K562 (cell line): ENCODE measurements at regions not wholly inside any gene's neighbourhood (a gene's known extent, or its start where the extent isn't known, plus 50 kb on each side); places are given as distances from the start of the nearest gene placed in this dataset.

ENCODE experiments used
- ATAC-seq: fragments of 200-7000 bp; cut with Tn5 transposase; 3 replicates; pipeline ENCODE4 v1.9.1; 2020; ENCODE audit warnings: moderate library complexity
- BruUV-seq: library from RNA; stranded (reverse); fragments of 400-500 nt; replicated peaks from 2 replicates; lab custom pipeline; 2021; lab: Mats Ljungman, UMichigan
- CTCF ChIA-PET: fragments of 300-600 bp; formaldehyde crosslinking; extraction: SDS; loops from one replicate; lab custom pipeline; 2021; ENCODE audit warnings: low intra/inter-chr PET ratio; lab: Yijun Ruan, JAX
- POLR2A ChIA-PET: fragments of 300-600, 350-650 bp; sonication (Branson Sonifier 250); formaldehyde crosslinking; extraction: SDS; loops from one replicate; lab custom pipeline; 2021; ENCODE audit warnings: antibody characterized with exemption, inconsistent platforms; lab: Yijun Ruan, JAX
- DNase-seq, 4 experiments: peaks; one replicate each; pipeline versions ENCODE4 v3.0.0 to v3.0.0-alpha.2; 2011 to 2018; ENCODE audit warnings: low spot score in 3 of 4, mixed read lengths in 3 of 4; ENCODE audit errors: extremely low read depth in 1 of 4
- FAIRE-seq: peaks from 2 replicates; lab custom pipeline; 2011; peaks lifted over from hg19 to GRCh38; lab: Jason Lieb, UNC
- H2AFZ ChIP-seq: 2 replicates; pipeline ENCODE4 v1.6.0; 2011; ENCODE audit warnings: low read depth, low read length, control low read depth, inconsistent platforms
- H3K27ac ChIP-seq: fragments of 200-600 bp; 3 replicates; pipeline ENCODE4 v1.8.0; 2011; ENCODE audit warnings: low read depth, mild to moderate bottlenecking, control low read depth, inconsistent platforms, low read length, moderate library complexity, mixed read lengths; ENCODE audit errors: extremely low read depth
- H3K27me3 ChIP-seq, 2 experiments: fragments of 300-600 bp in 1 of 2; 2 replicates in 1 of 2; 3 replicates in 1 of 2; pipeline versions ENCODE4 v1.6.0 to v1.8.0; 2011; ENCODE audit warnings: inconsistent platforms in 2 of 2, low read length in 2 of 2, mild to moderate bottlenecking in 1 of 2, mixed read lengths in 1 of 2, moderate library complexity in 1 of 2; ENCODE audit not compliant: control insufficient read depth in 2 of 2, insufficient read depth in 2 of 2
- H3K36me3 ChIP-seq: fragments of 300-600 bp; 3 replicates; pipeline ENCODE4 v1.8.0; 2011; ENCODE audit warnings: mild to moderate bottlenecking, low read length, inconsistent platforms; ENCODE audit not compliant: control insufficient read depth, insufficient read depth
- H3K4me1 ChIP-seq, 2 experiments: fragments of 200-600 bp in 1 of 2; replicated peaks in 1 of 2; 2 replicates in 1 of 2; 3 replicates in 1 of 2; pipeline versions ENCODE4 v1.5.1 to v1.8.0; 2011; ENCODE audit warnings: inconsistent platforms in 2 of 2, low read length in 2 of 2, mild to moderate bottlenecking in 1 of 2, mixed read lengths in 1 of 2, moderate library complexity in 1 of 2; ENCODE audit not compliant: control insufficient read depth in 2 of 2, insufficient read depth in 2 of 2
- H3K4me2 ChIP-seq: 2 replicates; pipeline ENCODE4 v1.6.1; 2011; ENCODE audit warnings: low read length, control low read depth, inconsistent platforms, mixed read lengths; ENCODE audit not compliant: insufficient read depth
- H3K4me3 ChIP-seq: fragments of 200-600 bp; sonication (generic), shearing (Covaris generic); 2 replicates; pipeline ENCODE4 v1.5.1; 2016; ENCODE audit warnings: control low read depth, inconsistent platforms
- H3K79me2 ChIP-seq: fragments of 200-600 bp; 3 replicates; pipeline ENCODE4 v1.8.0; 2011; ENCODE audit warnings: low read length, inconsistent platforms; ENCODE audit not compliant: control insufficient read depth, insufficient read depth
- H3K9ac ChIP-seq, 2 experiments: 2 replicates each; pipeline versions ENCODE4 v1.6.0 to v1.6.1; 2011; ENCODE audit warnings: low read depth in 2 of 2, low read length in 2 of 2, control low read depth in 1 of 2, inconsistent platforms in 1 of 2, mild to moderate bottlenecking in 1 of 2, mixed read lengths in 1 of 2; ENCODE audit not compliant: insufficient read depth in 1 of 2
- H3K9me1 ChIP-seq: one replicate; pipeline ENCODE4 v1.6.0; 2011; ENCODE audit warnings: inconsistent platforms, mild to moderate bottlenecking, low read length, moderate library complexity; ENCODE audit not compliant: control insufficient read depth, insufficient read depth
- H3K9me3 ChIP-seq: replicated peaks from 2 replicates; pipeline ENCODE4 v1.5.1; 2011; ENCODE audit warnings: low read depth, low read length, inconsistent platforms; ENCODE audit not compliant: control insufficient read depth, insufficient read depth
- H4K20me1 ChIP-seq: replicated peaks from 2 replicates; pipeline ENCODE4 v1.6.1; 2011; ENCODE audit warnings: low read length, inconsistent platforms, mixed read lengths; ENCODE audit not compliant: control insufficient read depth, insufficient read depth
- CBX3 ChIP-seq, 2 experiments: IDR thresholded peaks; 1 replicate in 1 of 2; 2 replicates in 1 of 2; pipeline ENCODE4 v1.6.1; 2012; ENCODE audit warnings: inconsistent platforms in 2 of 2, low read length in 2 of 2, borderline replicate concordance in 1 of 2, control low read depth in 1 of 2
- FOXA1 ChIP-seq: fragments of 450-650 bp; IDR thresholded peaks from 2 replicates; pipeline ENCODE4 v1.6.1; 2016; ENCODE audit warnings: mild to moderate bottlenecking, borderline replicate concordance
- HIVEP1 ChIP-seq: fragments of 250-450 bp; sonication (Bioruptor Pico); IDR thresholded peaks from 2 replicates; pipeline ENCODE4 v1.4.0; 2020; ENCODE audit warnings: mild to moderate bottlenecking
- HSF4 ChIP-seq: fragments of 250-450 bp; sonication (Bioruptor Pico); IDR thresholded peaks from 2 replicates; pipeline ENCODE4 v2.1.2; 2022; ENCODE audit warnings: mild to moderate bottlenecking, moderate library complexity, borderline replicate concordance
- KLF16 ChIP-seq: IDR thresholded peaks from 2 replicates; pipeline ENCODE4 v1.6.1; 2016; ENCODE audit warnings: antibody characterized with exemption
- MYC ChIP-seq, 2 experiments: fragments of 250-450 bp in 1 of 2; sonication (Bioruptor Pico) in 1 of 2; IDR thresholded peaks; 2 replicates each; pipeline versions ENCODE4 v1.5.1 to v1.6.1; 2012 to 2021; ENCODE audit warnings: low read depth in 2 of 2, borderline replicate concordance in 1 of 2, improper control_type of control experiment in 1 of 2, low read length in 1 of 2, mild to moderate bottlenecking in 1 of 2, moderate library complexity in 1 of 2
- NR1H2 ChIP-seq: sonication (generic); formaldehyde crosslinking; IDR thresholded peaks from 2 replicates; pipeline ENCODE4 v1.4.0; 2020; ENCODE audit warnings: mild to moderate bottlenecking, missing genetic modification reagents
- PPARD ChIP-seq: fragments of 250-450 bp; sonication (Bioruptor Pico); IDR thresholded peaks from 2 replicates; pipeline ENCODE4 v1.8.0; 2022; ENCODE audit warnings: inconsistent platforms, mild to moderate bottlenecking, moderate library complexity
- PYGO2 ChIP-seq: fragments of 450-650 bp; IDR thresholded peaks from 2 replicates; pipeline ENCODE4 v1.6.1; 2016; ENCODE audit warnings: mild to moderate bottlenecking, missing genetic modification characterization, moderate library complexity, missing compliant biosample characterization
- RBBP5 ChIP-seq: fragments of 200-600 bp; sonication (generic); IDR thresholded peaks from 2 replicates; pipeline ENCODE4 v1.6.1; 2012; ENCODE audit warnings: borderline replicate concordance, mild to moderate bottlenecking, low read length, control low read depth, inconsistent platforms; ENCODE audit not compliant: insufficient read depth, poor library complexity, severe bottlenecking
- TCFL5 ChIP-seq: fragments of 250-450 bp; sonication (Bioruptor Pico); conservative IDR thresholded peaks from 2 replicates; pipeline ENCODE4 v1.6.1; 2021; ENCODE audit warnings: mild to moderate bottlenecking, moderate library complexity, matching md5 sums
- TRIM28 ChIP-seq: fragments of 450-650 bp; IDR thresholded peaks from 2 replicates; pipeline ENCODE4 v1.6.1; 2017
- ZNF23 ChIP-seq: fragments of 250-450 bp; sonication (Bioruptor Pico); IDR thresholded peaks from 2 replicates; pipeline ENCODE4 v1.4.0; 2020; ENCODE audit warnings: mild to moderate bottlenecking
- ZNF583 ChIP-seq: fragments of 250-450 bp; sonication (Bioruptor Pico); IDR thresholded peaks from 2 replicates; pipeline ENCODE4 v1.4.0; 2020
- WGBS: fragments of 100-300 bp; shearing (Covaris generic); methylation state at CpG from one replicate; pipeline ENCODE4 v1.1.6; 2016; ENCODE audit warnings: low coverage, mixed read lengths; ENCODE audit not compliant: insufficient coverage; ENCODE audit errors: missing lambda C conversion rate; 5-methylcytosine and 5-hydroxymethylcytosine counted together
- in situ Hi-C: fragments of 300-500 bp; cut with MboI; formaldehyde crosslinking; loops from 4 replicates; pipeline ENCODE4 v1.15.0; 2018; ENCODE audit warnings: inconsistent platforms, mixed read lengths
- intact Hi-C: fragments of 100-400 bp; cut with micrococcal nuclease; formaldehyde crosslinking; loops from 2 replicates; pipeline ENCODE4 v1.14.2; 2022
- TF ChIP-seq, protein P1 (sequence below): fragments of 450-650 bp; formaldehyde crosslinking; IDR thresholded peaks from 2 replicates; pipeline ENCODE4 v1.4.0; 2020; ENCODE audit warnings: mild to moderate bottlenecking
- TF ChIP-seq, protein P2 (sequence below): sonication (generic); formaldehyde crosslinking; IDR thresholded peaks from 2 replicates; pipeline ENCODE4 v1.5.0; 2020; ENCODE audit warnings: missing genetic modification reagents
- TF ChIP-seq, protein P3 (sequence below): fragments of 250-450 bp; sonication (Bioruptor Pico); IDR thresholded peaks from 2 replicates; pipeline ENCODE4 v1.4.0; 2020; ENCODE audit warnings: mild to moderate bottlenecking, moderate library complexity

DNA sequence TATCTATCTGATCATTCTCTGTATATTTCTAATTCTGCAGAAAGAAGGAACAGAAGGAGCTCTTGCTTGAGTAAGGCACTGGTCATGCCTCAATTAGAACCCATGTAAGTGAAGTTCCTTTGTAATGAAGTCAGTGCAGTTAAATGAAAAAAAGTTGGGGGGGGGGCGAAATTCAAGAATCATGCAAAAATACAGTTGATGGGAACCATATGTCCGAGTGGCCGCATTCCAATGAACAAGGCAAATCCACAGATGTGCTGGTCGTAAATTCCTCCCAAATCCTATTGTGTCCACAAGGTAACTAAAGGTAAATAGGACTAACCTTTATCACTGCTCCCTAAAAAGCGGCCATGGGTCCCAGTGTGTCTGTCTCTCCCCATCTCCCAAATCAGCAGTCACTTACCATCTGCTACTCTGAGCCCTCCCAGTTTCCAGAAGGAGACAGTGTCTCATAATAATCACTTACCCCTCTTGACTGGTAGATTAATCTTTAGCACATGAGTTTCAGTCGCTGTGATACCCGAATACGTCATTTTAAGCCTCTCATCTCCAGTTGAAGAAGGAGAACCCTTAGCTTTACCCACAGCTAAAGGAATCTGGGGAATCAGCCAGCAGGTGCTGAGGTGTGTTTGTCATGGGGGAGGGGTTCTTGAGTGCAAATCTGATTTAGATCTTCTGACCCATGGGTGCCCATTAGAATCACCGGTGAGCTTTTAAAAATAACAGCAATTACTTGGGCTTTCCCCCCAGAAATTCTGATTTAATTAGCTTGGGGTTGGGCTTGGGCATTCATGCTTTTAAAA is 56.3 kb upstream of the EPHB3 start (continued):
- TF ChIP-seq HSF4 (CRISPR knock-in tag) (no peak), KLF16 (no peak), ZNF583 (CRISPR knock-in tag) (no peak), FOXA1 (no peak), MYC (IDR thresholded peaks at IDR 0.05; ENCODE audit: low read depth, low read length) (no peak), MYC (CRISPR knock-in tag; IDR thresholded peaks at IDR 0.05; ENCODE audit: borderline replicate concordance, low read depth) (no peak), RBBP5 (no peak), PYGO2 (tag) (no peak)
- TF ChIP-seq, protein P1, sequence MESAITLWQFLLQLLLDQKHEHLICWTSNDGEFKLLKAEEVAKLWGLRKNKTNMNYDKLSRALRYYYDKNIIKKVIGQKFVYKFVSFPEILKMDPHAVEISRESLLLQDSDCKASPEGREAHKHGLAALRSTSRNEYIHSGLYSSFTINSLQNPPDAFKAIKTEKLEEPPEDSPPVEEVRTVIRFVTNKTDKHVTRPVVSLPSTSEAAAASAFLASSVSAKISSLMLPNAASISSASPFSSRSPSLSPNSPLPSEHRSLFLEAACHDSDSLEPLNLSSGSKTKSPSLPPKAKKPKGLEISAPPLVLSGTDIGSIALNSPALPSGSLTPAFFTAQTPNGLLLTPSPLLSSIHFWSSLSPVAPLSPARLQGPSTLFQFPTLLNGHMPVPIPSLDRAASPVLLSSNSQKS = no peak
- TF ChIP-seq, all 486 proteins: peak for 0

DNA sequence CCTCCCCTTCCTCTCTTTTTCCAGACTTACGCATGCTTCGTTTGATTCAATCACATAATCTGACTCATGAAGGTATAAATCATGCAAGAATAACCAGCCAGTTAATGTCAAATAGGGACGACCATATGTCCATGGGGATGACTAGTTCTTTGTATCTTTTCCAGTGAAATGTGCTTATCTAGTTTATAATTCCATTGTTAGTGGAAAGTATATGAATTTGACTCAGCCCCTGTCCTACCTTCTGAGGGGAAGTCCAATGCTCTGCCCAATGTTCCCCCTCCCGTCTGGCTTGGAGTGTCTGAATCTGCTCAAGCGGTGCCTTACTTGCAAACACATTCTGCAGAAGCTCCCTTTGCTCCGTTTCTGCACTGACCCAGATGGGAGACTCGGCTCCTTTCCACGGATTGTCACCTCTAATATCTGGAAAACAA is 55.0 kb upstream of the EPHB3 start:
- FAIRE-seq (no peak), DNase-seq (no peak), ATAC-seq (no peak)
- 0% methylated on average over 8 of the region's 8 CpGs for WGBS
- ChIA-PET POLR2A (no interaction called here), CTCF (no interaction called here)
- H3K9me3 ChIP-seq = no peaks in the 10 kb centered on the region
- no peak overlapping the region for H3K4me2 ChIP-seq
- intact Hi-C loops = no loop called here
- no peaks in the 10 kb centered on the region for H3K36me3 ChIP-seq
- H3K27ac ChIP-seq = no peak overlapping the region
- H3K4me3 ChIP-seq = no peak overlapping the region
- H3K9ac ChIP-seq = no peak overlapping the region
- H2AFZ ChIP-seq = no peak overlapping the region
- in situ Hi-C loops = no loop called here
- no peaks in the 10 kb centered on the region for H3K4me1 ChIP-seq
- no peaks in the 10 kb centered on the region for H4K20me1 ChIP-seq
- no TSS peak for BruUV-seq
- H3K79me2 ChIP-seq = no peaks in the 10 kb centered on the region
- no peaks in the 10 kb centered on the region for H3K9me1 ChIP-seq
- peaks cover 7 to 26% of the 10 kb centered on the region in 2 experiments; a peak in 3 of 5 replicates for H3K27me3 ChIP-seq
- TF ChIP-seq PPARD = no peak
- TF ChIP-seq, protein P2, sequence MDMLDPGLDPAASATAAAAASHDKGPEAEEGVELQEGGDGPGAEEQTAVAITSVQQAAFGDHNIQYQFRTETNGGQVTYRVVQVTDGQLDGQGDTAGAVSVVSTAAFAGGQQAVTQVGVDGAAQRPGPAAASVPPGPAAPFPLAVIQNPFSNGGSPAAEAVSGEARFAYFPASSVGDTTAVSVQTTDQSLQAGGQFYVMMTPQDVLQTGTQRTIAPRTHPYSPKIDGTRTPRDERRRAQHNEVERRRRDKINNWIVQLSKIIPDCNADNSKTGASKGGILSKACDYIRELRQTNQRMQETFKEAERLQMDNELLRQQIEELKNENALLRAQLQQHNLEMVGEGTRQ (CRISPR knock-in tag) = no peak
- no peak for TF ChIP-seq ZNF23 (CRISPR knock-in tag)
- no peak for TF ChIP-seq HIVEP1 (CRISPR knock-in tag)
- no peak for TF ChIP-seq CBX3 (IDR thresholded peaks at IDR 0.05; ENCODE audit: borderline replicate concordance in 1 of 2, low read length in 2 of 2)
- TF ChIP-seq NR1H2 = no peak
- no peak for TF ChIP-seq TCFL5 (CRISPR knock-in tag)
- no peak for TF ChIP-seq TRIM28
- TF ChIP-seq, protein P3, sequence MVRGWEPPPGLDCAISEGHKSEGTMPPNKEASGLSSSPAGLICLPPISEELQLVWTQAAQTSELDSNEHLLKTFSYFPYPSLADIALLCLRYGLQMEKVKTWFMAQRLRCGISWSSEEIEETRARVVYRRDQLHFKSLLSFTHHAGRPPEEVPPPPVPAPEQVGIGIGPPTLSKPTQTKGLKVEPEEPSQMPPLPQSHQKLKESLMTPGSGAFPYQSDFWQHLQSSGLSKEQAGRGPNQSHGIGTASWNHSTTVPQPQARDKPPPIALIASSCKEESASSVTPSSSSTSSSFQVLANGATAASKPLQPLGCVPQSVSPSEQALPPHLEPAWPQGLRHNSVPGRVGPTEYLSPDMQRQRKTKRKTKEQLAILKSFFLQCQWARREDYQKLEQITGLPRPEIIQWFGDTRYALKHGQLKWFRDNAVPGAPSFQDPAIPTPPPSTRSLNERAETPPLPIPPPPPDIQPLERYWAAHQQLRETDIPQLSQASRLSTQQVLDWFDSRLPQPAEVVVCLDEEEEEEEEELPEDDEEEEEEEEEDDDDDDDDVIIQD = no peak
